ENCODE measurements at regions not wholly inside any gene's neighbourhood (a gene's known extent, or its start where the extent isn't known, plus 50 kb on each side); places are given as distances from the start of the nearest gene placed in this dataset.

- Histone ChIP-seq H3K27ac (no peak overlapping the region), H3K9me3 (no peaks in the 10 kb centered on the region), H3K27me3 (no peaks in the 10 kb centered on the region), H3K36me3 (peaks cover 0 to under 1% (median 0%) of the 10 kb centered on the region in 4 donors), H3K4me1 (peaks cover 15 to 32% (median 22%) of the 10 kb centered on the region in 4 donors), H3K4me3 (no peak overlapping the region)
- TF ChIP-seq POLR2A (IDR thresholded peaks at IDR 0.05) (no peak), EP300 (IDR thresholded peaks at IDR 0.05) (no peak), POLR2AphosphoS5 (IDR thresholded peaks at IDR 0.05) (no peak), CTCF (IDR thresholded peaks at IDR 0.05) (no peak)
- intact Hi-C loops (cut with DNase I; ENCODE audit: low total_unique reads): no loop called here
- DNase-seq: peak in 1 of 2 donors; percentile 57
- WGBS, 5 donors: 34 to 71% (median 43%) methylated on average over 8 to 11 of the region's 11 CpGs
These were observed 207.6 kb downstream of the RAB11FIP4 start for GRCh38 chr17:31598921-31599571.

- TF ChIP-seq CTCF (IDR thresholded peaks at IDR 0.05): no peak
- no peak for TF ChIP-seq POLR2AphosphoS5 (IDR thresholded peaks at IDR 0.05)
- no peak for TF ChIP-seq POLR2A (IDR thresholded peaks at IDR 0.05)
- TF ChIP-seq EP300 (IDR thresholded peaks at IDR 0.05): no peak
- no peaks in the 10 kb centered on the region for H3K9me3 ChIP-seq
- intact Hi-C loops (cut with DNase I; ENCODE audit: low total_unique reads): no loop called here
- peaks cover 0 to 7% (median under 1%) of the 10 kb centered on the region in 4 donors for H3K36me3 ChIP-seq
- WGBS, 5 donors: 57 to 73% (median 63%) methylated on average over 4 of the region's 4 CpGs
- H3K4me1 ChIP-seq: peaks cover 15 to 35% (median 24%) of the 10 kb centered on the region in 4 donors
- no peak overlapping the region for H3K27ac ChIP-seq
- H3K27me3 ChIP-seq: no peaks in the 10 kb centered on the region
- DNase-seq: no peak
- H3K4me3 ChIP-seq: no peak overlapping the region
These were observed 206.9 kb downstream of the RAB11FIP4 start for GRCh38 chr17:31598399-31598782.

- intact Hi-C loops (cut with DNase I; ENCODE audit: low total_unique reads): no loop called here
- Histone ChIP-seq H3K27ac (no peak overlapping the region), H3K9me3 (no peaks in the 10 kb centered on the region), H3K4me1 (peaks cover 15 to 35% (median 24%) of the 10 kb centered on the region in 4 donors), H3K27me3 (no peaks in the 10 kb centered on the region), H3K4me3 (no peak overlapping the region), H3K36me3 (peaks cover 0 to 11% (median 3%) of the 10 kb centered on the region in 4 donors)
- TF ChIP-seq POLR2AphosphoS5 (IDR thresholded peaks at IDR 0.05) (no peak), CTCF (IDR thresholded peaks at IDR 0.05) (no peak), EP300 (IDR thresholded peaks at IDR 0.05) (no peak), POLR2A (IDR thresholded peaks at IDR 0.05) (no peak)
- no peak for DNase-seq
- 95 to 100% (median 96%) methylated on average over 5 to 10 of the region's 10 CpGs for WGBS, 5 donors
These were observed 206.3 kb downstream of the RAB11FIP4 start for GRCh38 chr17:31597646-31598398.

GRCh38 chr17:31596382-31597323 lies 205.2 kb downstream of the RAB11FIP4 start:
- Histone ChIP-seq H3K9me3 (no peaks in the 10 kb centered on the region), H3K27me3 (no peaks in the 10 kb centered on the region), H3K4me1 (peaks cover 15 to 35% (median 24%) of the 10 kb centered on the region in 4 donors), H3K36me3 (peaks cover 0 to 17% (median 8%) of the 10 kb centered on the region in 4 donors), H3K27ac (peak overlapping the region in 4 of 5 donors; percentile 58 to 77 (median 64)), H3K4me3 (no peak overlapping the region)
- DNase-seq: peak in 1 of 2 donors; percentile 72
- TF ChIP-seq POLR2AphosphoS5 (IDR thresholded peaks at IDR 0.05) (peak; percentile 28 to 69 (median 45)), CTCF (IDR thresholded peaks at IDR 0.05) (no peak), EP300 (IDR thresholded peaks at IDR 0.05) (no peak)
- intact Hi-C loops (cut with DNase I; ENCODE audit: low total_unique reads): no loop called here
- 62 to 76% (median 70%) methylated on average over 6 to 16 of the region's 16 CpGs for WGBS, 5 donors

Measured in stomach (tissue), 8 donors.